ENCODE measurements at regions not wholly inside any gene's neighbourhood (a gene's known extent, or its start where the extent isn't known, plus 50 kb on each side); places are given as distances from the start of the nearest gene placed in this dataset.

GRCh38 chr15:94606286-94606685, 374.9 kb downstream of the MCTP2 start:
- no peak overlapping the region for H3K27ac ChIP-seq (ENCODE audit: insufficient read depth, low read length)
- H4K20me1 ChIP-seq (ENCODE audit: control insufficient read depth, extremely low read depth, insufficient read depth, low read length): no peaks in the 10 kb centered on the region
- TF ChIP-seq CTCF (conservative IDR thresholded peaks at IDR 0.05 in 1 of 2, IDR thresholded peaks at IDR 0.05 in 1 of 2; ENCODE audit: low read depth in 1 of 2, low read length in 2 of 2) (no peak), EZH2 (IDR thresholded peaks at IDR 0.05; ENCODE audit: low read length, missing control alignments) (no peak)
- H3K27me3 ChIP-seq (ENCODE audit: control insufficient read depth, insufficient read depth, low read length): no peaks in the 10 kb centered on the region
- H3K9me3 ChIP-seq (ENCODE audit: control insufficient read depth, insufficient read depth, low read depth, low read length): no peaks in the 10 kb centered on the region
- no peak overlapping the region for H3K4me2 ChIP-seq (ENCODE audit: extremely low read depth, insufficient read depth, low read length)
- H3K4me1 ChIP-seq (ENCODE audit: control insufficient read depth, extremely low read depth, insufficient read depth, low read length): no peaks in the 10 kb centered on the region
- no peak overlapping the region for H2AFZ ChIP-seq (ENCODE audit: low read length)
- H3K79me2 ChIP-seq (ENCODE audit: control insufficient read depth, insufficient read depth, low read length): no peaks in the 10 kb centered on the region
- no peak overlapping the region for H3K4me3 ChIP-seq (replicated peaks in 1 of 4; ENCODE audit: control extremely low read depth in 1 of 4, insufficient read depth in 1 of 4, low read depth in 3 of 4, low read length in 4 of 4)
- DNase-seq (ENCODE audit: low read depth in 2 of 2): no peak
- H3K36me3 ChIP-seq (ENCODE audit: control insufficient read depth, insufficient read depth, low read length): no peaks in the 10 kb centered on the region
- no peak overlapping the region for H3K9ac ChIP-seq (ENCODE audit: insufficient read depth, low read length)

GRCh38 chr15:94607176-94607654, 375.9 kb downstream of the MCTP2 start:
- DNase-seq (ENCODE audit: low read depth in 2 of 2): peak in 1 of 2 donors; percentile 28
- Histone ChIP-seq H4K20me1 (ENCODE audit: control insufficient read depth, extremely low read depth, insufficient read depth, low read length) (no peaks in the 10 kb centered on the region), H3K4me1 (ENCODE audit: control insufficient read depth, extremely low read depth, insufficient read depth, low read length) (no peaks in the 10 kb centered on the region), H2AFZ (ENCODE audit: low read length) (no peak overlapping the region), H3K36me3 (ENCODE audit: control insufficient read depth, insufficient read depth, low read length) (no peaks in the 10 kb centered on the region), H3K4me2 (ENCODE audit: extremely low read depth, insufficient read depth, low read length) (no peak overlapping the region), H3K4me3 (replicated peaks in 1 of 4; ENCODE audit: control extremely low read depth in 1 of 4, insufficient read depth in 1 of 4, low read depth in 3 of 4, low read length in 4 of 4) (no peak overlapping the region), H3K27me3 (ENCODE audit: control insufficient read depth, insufficient read depth, low read length) (no peaks in the 10 kb centered on the region), H3K9me3 (ENCODE audit: control insufficient read depth, insufficient read depth, low read depth, low read length) (no peaks in the 10 kb centered on the region), H3K79me2 (ENCODE audit: control insufficient read depth, insufficient read depth, low read length) (no peaks in the 10 kb centered on the region), H3K27ac (ENCODE audit: insufficient read depth, low read length) (no peak overlapping the region), H3K9ac (ENCODE audit: insufficient read depth, low read length) (no peak overlapping the region)
- TF ChIP-seq EZH2 (IDR thresholded peaks at IDR 0.05; ENCODE audit: low read length, missing control alignments) (no peak), CTCF (conservative IDR thresholded peaks at IDR 0.05 in 1 of 2, IDR thresholded peaks at IDR 0.05 in 1 of 2; ENCODE audit: low read depth in 1 of 2, low read length in 2 of 2) (no peak)

GRCh38 chr15:94610069-94610468, 378.7 kb downstream of the MCTP2 start:
- H3K9me3 ChIP-seq (ENCODE audit: control insufficient read depth, insufficient read depth, low read depth, low read length): no peaks in the 10 kb centered on the region
- H3K27ac ChIP-seq (ENCODE audit: insufficient read depth, low read length): no peak overlapping the region
- no peak overlapping the region for H2AFZ ChIP-seq (ENCODE audit: low read length)
- TF ChIP-seq EZH2 (IDR thresholded peaks at IDR 0.05; ENCODE audit: low read length, missing control alignments): no peak
- no peak for TF ChIP-seq CTCF (conservative IDR thresholded peaks at IDR 0.05 in 1 of 2, IDR thresholded peaks at IDR 0.05 in 1 of 2; ENCODE audit: low read depth in 1 of 2, low read length in 2 of 2)
- no peak for DNase-seq (ENCODE audit: low read depth in 2 of 2)
- no peaks in the 10 kb centered on the region for H3K79me2 ChIP-seq (ENCODE audit: control insufficient read depth, insufficient read depth, low read length)
- H3K4me3 ChIP-seq (replicated peaks in 1 of 4; ENCODE audit: control extremely low read depth in 1 of 4, insufficient read depth in 1 of 4, low read depth in 3 of 4, low read length in 4 of 4): no peak overlapping the region
- no peaks in the 10 kb centered on the region for H3K27me3 ChIP-seq (ENCODE audit: control insufficient read depth, insufficient read depth, low read length)
- H3K9ac ChIP-seq (ENCODE audit: insufficient read depth, low read length): no peak overlapping the region
- H3K4me2 ChIP-seq (ENCODE audit: extremely low read depth, insufficient read depth, low read length): no peak overlapping the region
- H4K20me1 ChIP-seq (ENCODE audit: control insufficient read depth, extremely low read depth, insufficient read depth, low read length): no peaks in the 10 kb centered on the region
- no peaks in the 10 kb centered on the region for H3K36me3 ChIP-seq (ENCODE audit: control insufficient read depth, insufficient read depth, low read length)
- H3K4me1 ChIP-seq (ENCODE audit: control insufficient read depth, extremely low read depth, insufficient read depth, low read length): no peaks in the 10 kb centered on the region

Measured in fibroblast of lung (primary cell).